ENCODE measurements at regions not wholly inside any gene's neighbourhood (a gene's known extent, or its start where the extent isn't known, plus 50 kb on each side); places are given as distances from the start of the nearest gene placed in this dataset.

DNA sequence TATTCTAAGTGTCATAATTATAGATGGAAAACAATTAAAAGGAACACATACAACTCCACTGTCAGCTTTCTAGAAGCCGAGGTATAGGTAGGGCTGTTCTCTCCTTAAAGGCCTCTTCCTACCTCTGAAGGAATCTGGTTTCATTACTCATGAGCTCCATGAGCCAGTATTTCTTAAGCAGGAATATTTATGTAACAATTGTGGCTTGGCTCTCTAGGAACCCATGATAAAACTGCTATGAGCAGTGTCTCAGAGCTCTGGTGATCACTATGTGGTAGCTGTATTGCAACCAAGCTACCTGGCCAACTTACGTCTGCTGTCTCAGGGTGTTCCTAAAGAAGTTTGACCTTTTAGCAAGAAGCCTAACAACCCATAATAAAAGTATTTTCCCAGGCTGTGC lies 157.7 kb downstream of the CEP120 start:
- H2BK5ac ChIP-seq (ENCODE audit: insufficient read length, low read length) = no peak overlapping the region
- H3K56ac ChIP-seq (ENCODE audit: insufficient read length, low read depth, low read length) = no peak overlapping the region
- no peak overlapping the region for H3K23ac ChIP-seq (ENCODE audit: insufficient read length, low read depth, low read length)
- H2AK5ac ChIP-seq (ENCODE audit: insufficient read length, low read length) = no peak overlapping the region
- no peaks in the 10 kb centered on the region for H4K20me1 ChIP-seq (ENCODE audit: control insufficient read depth, insufficient read depth, insufficient read length)
- H2BK12ac ChIP-seq (ENCODE audit: insufficient read length, low read depth, low read length) = no peak overlapping the region
- no peak overlapping the region for H3K4me2 ChIP-seq (ENCODE audit: insufficient read depth, insufficient read length, low read length)
- H4K8ac ChIP-seq (replicated peaks; ENCODE audit: insufficient read length, low read depth, low read length) = no peak overlapping the region
- no peak overlapping the region for H2BK20ac ChIP-seq (ENCODE audit: low read depth, low read length, poor library complexity, severe bottlenecking)
- H3K4ac ChIP-seq (ENCODE audit: low read depth, low read length) = no peak overlapping the region
- no peak for DNase-seq
- H3K27ac ChIP-seq (ENCODE audit: insufficient read length, low read depth, low read length) = no peak overlapping the region
- H3T11ph ChIP-seq (ENCODE audit: low read length) = no peak overlapping the region
- no peak overlapping the region for H4K91ac ChIP-seq (ENCODE audit: insufficient read length, low read depth, low read length)
- no peak overlapping the region for H4K5ac ChIP-seq (ENCODE audit: insufficient read length, low read depth, low read length)
- no CpG with 5 or more reads among the region's 2 CpGs for WGBS (ENCODE audit: extremely low coverage, insufficient read length, low lambda C conversion rate)
- Mint-ChIP-seq H3K4me1 (peaks cover 22 to 26% of the 10 kb centered on the region in 2 experiments), H3K27me3 (ENCODE audit: low read depth) (no peaks in the 10 kb centered on the region), H3K36me3 (ENCODE audit: insufficient read depth in 1 of 3, low read depth in 3 of 3) (peaks cover 0 to 5% (median 0%) of the 10 kb centered on the region in 3 experiments; a peak in 1 of 7 replicates), H3K27ac (no peak overlapping the region), H3K9me3 (peaks cover 0 to 4% of the 10 kb centered on the region in 2 experiments; a peak in 1 of 5 replicates), H3K4me3 (no peak overlapping the region)
- no peak overlapping the region for H2AFZ ChIP-seq (ENCODE audit: low read length)
- H3K9me3 ChIP-seq (ENCODE audit: control insufficient read depth, low read depth, low read length) = no peaks in the 10 kb centered on the region
- no peaks in the 10 kb centered on the region for H3K23me2 ChIP-seq (ENCODE audit: insufficient read length, low read depth, low read length, poor library complexity, severe bottlenecking)
- H3K9ac ChIP-seq (ENCODE audit: extremely low read depth, insufficient read length, low read length) = no peak overlapping the region
- H3K79me2 ChIP-seq (ENCODE audit: insufficient read depth, low read length) = no peaks in the 10 kb centered on the region
- H2BK15ac ChIP-seq (ENCODE audit: low read depth, low read length) = no peak overlapping the region
- no peak overlapping the region for H3K18ac ChIP-seq (ENCODE audit: insufficient read length, low read depth, low read length)
- peaks cover 10% of the 10 kb centered on the region; the same call in 1 of the 2 replicates for H3K4me1 ChIP-seq (ENCODE audit: insufficient read depth, low read length)
- H3K79me1 ChIP-seq (ENCODE audit: insufficient read depth, low read depth, low read length, poor library complexity, severe bottlenecking) = no peaks in the 10 kb centered on the region
- no peak overlapping the region for H3K14ac ChIP-seq (ENCODE audit: insufficient read depth, low read length)
- no peak for TF ChIP-seq CTCF (conservative IDR thresholded peaks at IDR 0.05)
- no peak overlapping the region for H2BK120ac ChIP-seq (ENCODE audit: low read depth, low read length, poor library complexity, severe bottlenecking)
- H3K27me3 ChIP-seq (ENCODE audit: insufficient read depth, low read length) = no peaks in the 10 kb centered on the region
